PC-3 (cell line): ENCODE measurements at regions not wholly inside any gene's neighbourhood (a gene's known extent, or its start where the extent isn't known, plus 50 kb on each side); places are given as distances from the start of the nearest gene placed in this dataset.

Experiments used
- CTCF ChIP-seq: fragments of 300-600 bp; sonication (generic); conservative IDR thresholded peaks from 2 replicates; pipeline ENCODE4 v1.5.1; 2017; ENCODE audit warnings: antibody characterized with exemption, low read depth, mild to moderate bottlenecking, low read length
- EZH2 ChIP-seq: fragments of 300-600 bp; sonication (generic); IDR thresholded peaks from one replicate; pipeline ENCODE4 v1.6.1; 2017; ENCODE audit warnings: antibody characterized with exemption, mild to moderate bottlenecking, low read length; ENCODE audit not compliant: unreplicated experiment
- EZH2phosphoT487 ChIP-seq: fragments of 300-600 bp; sonication (generic); IDR thresholded peaks from 2 replicates; pipeline ENCODE4 v1.6.1; 2018; ENCODE audit warnings: mild to moderate bottlenecking, antibody characterized with exemption, low read length, borderline replicate concordance

DNA sequence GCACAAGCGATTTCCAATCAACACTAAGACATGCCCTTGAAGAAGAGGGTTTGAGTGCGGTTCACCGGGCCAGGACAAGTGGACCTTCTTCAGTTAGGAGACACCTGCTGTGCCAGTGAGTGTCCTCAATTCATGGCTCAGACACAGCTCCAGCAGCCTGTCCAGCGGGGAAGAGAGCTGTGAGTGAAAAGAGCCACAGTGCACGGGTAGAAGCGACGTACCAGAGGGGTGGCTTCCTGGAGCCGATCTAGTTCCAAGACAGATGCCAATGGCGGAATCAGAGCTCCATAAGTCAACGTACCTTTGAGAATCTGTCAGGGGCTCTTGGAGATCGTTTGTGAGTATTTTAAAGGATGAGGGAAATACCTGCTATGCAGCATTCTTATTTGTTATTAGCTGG is 119.9 kb upstream of the SALL3 start:
- TF ChIP-seq CTCF, result no peak
- no peak for TF ChIP-seq EZH2
- TF ChIP-seq EZH2phosphoT487, result no peak
